ENCODE measurements at regions not wholly inside any gene's neighbourhood (a gene's known extent, or its start where the extent isn't known, plus 50 kb on each side); places are given as distances from the start of the nearest gene placed in this dataset.

- H2BK20ac ChIP-seq (ENCODE audit: low read length): no peak overlapping the region
- H3K79me1 ChIP-seq (ENCODE audit: low read depth, low read length): no peaks in the 10 kb centered on the region
- H3K14ac ChIP-seq (ENCODE audit: insufficient read length): no peak overlapping the region
- no peaks in the 10 kb centered on the region for H4K20me1 ChIP-seq (replicated peaks in 1 of 2; ENCODE audit: control insufficient read depth in 1 of 2, insufficient read depth in 2 of 2, low read length in 2 of 2)
- H4K5ac ChIP-seq (ENCODE audit: insufficient read length, low read depth, low read length): no peak overlapping the region
- H3K9ac ChIP-seq (replicated peaks in 1 of 4; ENCODE audit: extremely low read depth in 1 of 4, low read depth in 3 of 4, low read length in 3 of 4): no peak overlapping the region
- H4K8ac ChIP-seq (ENCODE audit: extremely low read depth, insufficient read depth, low read length): no peak overlapping the region
- no peak overlapping the region for H3K18ac ChIP-seq (ENCODE audit: extremely low read depth, low read length)
- ChIA-PET CTCF (ENCODE audit: partially characterized antibody) (interaction anchor here (0.6 to 1.2 kb wide), 3 partner anchors 103 to 446 kb away, joined by 3 to 5 read pairs (median 4); no protein-coding TSS in a partner anchor), POLR2A (ENCODE audit: partially characterized antibody) (interaction anchor here (1.0 kb wide), 1 partner anchor 30 kb away, joined by 3 read pairs; no protein-coding TSS in a partner anchor)
- H3K4me2 ChIP-seq (ENCODE audit: insufficient read depth in 1 of 2, low read depth in 2 of 2, low read length in 2 of 2): no peak overlapping the region
- H3K23me2 ChIP-seq (ENCODE audit: low read depth, low read length): no peaks in the 10 kb centered on the region
- H2BK5ac ChIP-seq (ENCODE audit: low read depth, low read length): no peak overlapping the region
- no peak overlapping the region for H2AFZ ChIP-seq (ENCODE audit: low read length)
- H3K27ac ChIP-seq (ENCODE audit: low read depth, low read length): no peak overlapping the region
- no peak overlapping the region for H2BK12ac ChIP-seq (ENCODE audit: low read depth, low read length)
- H2BK120ac ChIP-seq (replicated peaks; ENCODE audit: low read depth, low read length): no peak overlapping the region
- no peaks in the 10 kb centered on the region for H3K36me3 ChIP-seq (ENCODE audit: control insufficient read depth in 2 of 4, insufficient read depth in 4 of 4, low read length in 3 of 4)
- H3K9me3 ChIP-seq (ENCODE audit: insufficient read depth in 2 of 2, low read depth in 1 of 2, low read length in 1 of 2): no peaks in the 10 kb centered on the region
- H3K4me1 ChIP-seq (replicated peaks in 1 of 4; ENCODE audit: control insufficient read depth in 3 of 4, insufficient read depth in 4 of 4, low read length in 3 of 4): no peaks in the 10 kb centered on the region
- no peak overlapping the region for H2BK15ac ChIP-seq (ENCODE audit: low read length)
- no peak overlapping the region for H3K4me3 ChIP-seq (ENCODE audit: extremely low read depth in 1 of 4, insufficient read depth in 2 of 4, low read depth in 3 of 4, low read length in 4 of 4)
- H3K56ac ChIP-seq (replicated peaks; ENCODE audit: insufficient read length, low read depth, low read length): no peak overlapping the region
- no peaks in the 10 kb centered on the region for H3K79me2 ChIP-seq (ENCODE audit: control insufficient read depth in 1 of 2, insufficient read depth in 2 of 2, low read length in 2 of 2)
- DNase-seq (ENCODE audit: low read depth in 1 of 2, low spot score in 2 of 2) (no peak), FAIRE-seq (no peak)
- 84% methylated on average over 6 of the region's 6 CpGs; no CpG with 5 or more reads in 1 of the 2 experiments for WGBS, 2 experiments (ENCODE audit: extremely low coverage in 1 of 2, insufficient coverage in 1 of 2, insufficient read length in 1 of 2, insufficient replicate concordance in 2 of 2, low coverage in 1 of 2, low lambda C conversion rate in 2 of 2, missing lambda C conversion rate in 1 of 2)
- no peak overlapping the region for H3K4ac ChIP-seq (replicated peaks; ENCODE audit: insufficient read length, low read depth, low read length)
- no peaks in the 10 kb centered on the region; a peak in 2 of 7 replicates for H3K27me3 ChIP-seq (replicated peaks in 1 of 4; ENCODE audit: control insufficient read depth in 3 of 4, extremely low read depth in 1 of 4, insufficient read depth in 3 of 4, low read length in 3 of 4)
- no peak overlapping the region for H2AK5ac ChIP-seq (ENCODE audit: low read depth, low read length)
- no peak overlapping the region for H4K91ac ChIP-seq (replicated peaks; ENCODE audit: insufficient read length, low read length)
- no peak overlapping the region for H3K23ac ChIP-seq (ENCODE audit: insufficient read length)
- TF ChIP-seq SRF (IDR thresholded peaks at IDR 0.05; ENCODE audit: low read depth, low read length): no peak
- no peak for TF ChIP-seq CTCF (IDR thresholded peaks at IDR 0.05; ENCODE audit: control extremely low read depth in 1 of 3, insufficient read depth in 1 of 3, low read depth in 1 of 3, low read length in 3 of 3)
- no peak for TF ChIP-seq EP300 (IDR thresholded peaks at IDR 0.05; ENCODE audit: borderline replicate concordance in 1 of 2, low read depth in 2 of 2, low read length in 2 of 2)
- no peak for TF ChIP-seq TAF7 (optimal IDR thresholded peaks at IDR 0.05; ENCODE audit: borderline replicate concordance, low read depth, low read length)
- TF ChIP-seq POLR2AphosphoS5 (IDR thresholded peaks at IDR 0.05; ENCODE audit: low read depth, low read length): no peak
- TF ChIP-seq FOSL1 (IDR thresholded peaks at IDR 0.05; ENCODE audit: insufficient read depth, low read depth, low read length): no peak
- TF ChIP-seq MAX (IDR thresholded peaks at IDR 0.05): no peak
- no peak for TF ChIP-seq ATF3 (IDR thresholded peaks at IDR 0.05; ENCODE audit: insufficient read depth, low read depth, low read length)
- no peak for TF ChIP-seq SP2 (IDR thresholded peaks at IDR 0.05; ENCODE audit: low read length)
- no peak for TF ChIP-seq ZNF274 (IDR thresholded peaks at IDR 0.05; ENCODE audit: borderline replicate concordance, extremely low read depth, low read length)
- TF ChIP-seq CTBP2 (IDR thresholded peaks at IDR 0.05; ENCODE audit: borderline replicate concordance, insufficient read depth, insufficient read length, low read length): no peak
These were observed 66.8 kb upstream of the NCK2 start for GRCh38 chr2:105677901-105678300.
